ENCODE measurements at regions not wholly inside any gene's neighbourhood (a gene's known extent, or its start where the extent isn't known, plus 50 kb on each side); places are given as distances from the start of the nearest gene placed in this dataset.

- no peak for TF ChIP-seq EZH2 (IDR thresholded peaks at IDR 0.05; ENCODE audit: borderline replicate concordance)
- TF ChIP-seq, protein P1, sequence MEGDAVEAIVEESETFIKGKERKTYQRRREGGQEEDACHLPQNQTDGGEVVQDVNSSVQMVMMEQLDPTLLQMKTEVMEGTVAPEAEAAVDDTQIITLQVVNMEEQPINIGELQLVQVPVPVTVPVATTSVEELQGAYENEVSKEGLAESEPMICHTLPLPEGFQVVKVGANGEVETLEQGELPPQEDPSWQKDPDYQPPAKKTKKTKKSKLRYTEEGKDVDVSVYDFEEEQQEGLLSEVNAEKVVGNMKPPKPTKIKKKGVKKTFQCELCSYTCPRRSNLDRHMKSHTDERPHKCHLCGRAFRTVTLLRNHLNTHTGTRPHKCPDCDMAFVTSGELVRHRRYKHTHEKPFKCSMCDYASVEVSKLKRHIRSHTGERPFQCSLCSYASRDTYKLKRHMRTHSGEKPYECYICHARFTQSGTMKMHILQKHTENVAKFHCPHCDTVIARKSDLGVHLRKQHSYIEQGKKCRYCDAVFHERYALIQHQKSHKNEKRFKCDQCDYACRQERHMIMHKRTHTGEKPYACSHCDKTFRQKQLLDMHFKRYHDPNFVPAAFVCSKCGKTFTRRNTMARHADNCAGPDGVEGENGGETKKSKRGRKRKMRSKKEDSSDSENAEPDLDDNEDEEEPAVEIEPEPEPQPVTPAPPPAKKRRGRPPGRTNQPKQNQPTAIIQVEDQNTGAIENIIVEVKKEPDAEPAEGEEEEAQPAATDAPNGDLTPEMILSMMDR (IDR thresholded peaks at IDR 0.05; ENCODE audit: poor library complexity), result no peak
Measured at GRCh38 chr7:47704936-47705335, 123.0 kb upstream of the TNS3 start.
